K562 (cell line): ENCODE measurements at regions not wholly inside any gene's neighbourhood (a gene's known extent, or its start where the extent isn't known, plus 50 kb on each side); places are given as distances from the start of the nearest gene placed in this dataset.

Source experiments
- ATAC-seq: fragments of 200-7000 bp; cut with Tn5 transposase; 3 replicates; pipeline ENCODE4 v1.9.1; 2020; ENCODE audit warnings: moderate library complexity
- BruUV-seq: library from RNA; stranded (reverse); fragments of 400-500 nt; replicated peaks from 2 replicates; lab custom pipeline; 2021; lab: Mats Ljungman, UMichigan
- CTCF ChIA-PET: fragments of 300-600 bp; formaldehyde crosslinking; extraction: SDS; loops from one replicate; lab custom pipeline; 2021; ENCODE audit warnings: low intra/inter-chr PET ratio; lab: Yijun Ruan, JAX
- POLR2A ChIA-PET: fragments of 300-600, 350-650 bp; sonication (Branson Sonifier 250); formaldehyde crosslinking; extraction: SDS; loops from one replicate; lab custom pipeline; 2021; ENCODE audit warnings: antibody characterized with exemption, inconsistent platforms; lab: Yijun Ruan, JAX
- DNase-seq, 4 experiments: peaks; one replicate each; pipeline versions ENCODE4 v3.0.0 to v3.0.0-alpha.2; 2011 to 2018; ENCODE audit warnings: low spot score in 3 of 4, mixed read lengths in 3 of 4; ENCODE audit errors: extremely low read depth in 1 of 4
- FAIRE-seq: peaks from 2 replicates; lab custom pipeline; 2011; peaks lifted over from hg19 to GRCh38; lab: Jason Lieb, UNC
- H2AFZ ChIP-seq: 2 replicates; pipeline ENCODE4 v1.6.0; 2011; ENCODE audit warnings: low read depth, low read length, control low read depth, inconsistent platforms
- H3K27ac ChIP-seq: fragments of 200-600 bp; 3 replicates; pipeline ENCODE4 v1.8.0; 2011; ENCODE audit warnings: low read depth, mild to moderate bottlenecking, control low read depth, inconsistent platforms, low read length, moderate library complexity, mixed read lengths; ENCODE audit errors: extremely low read depth
- H3K27me3 ChIP-seq, 2 experiments: fragments of 300-600 bp in 1 of 2; 2 replicates in 1 of 2; 3 replicates in 1 of 2; pipeline versions ENCODE4 v1.6.0 to v1.8.0; 2011; ENCODE audit warnings: inconsistent platforms in 2 of 2, low read length in 2 of 2, mild to moderate bottlenecking in 1 of 2, mixed read lengths in 1 of 2, moderate library complexity in 1 of 2; ENCODE audit not compliant: control insufficient read depth in 2 of 2, insufficient read depth in 2 of 2
- H3K36me3 ChIP-seq: fragments of 300-600 bp; 3 replicates; pipeline ENCODE4 v1.8.0; 2011; ENCODE audit warnings: mild to moderate bottlenecking, low read length, inconsistent platforms; ENCODE audit not compliant: control insufficient read depth, insufficient read depth
- H3K4me1 ChIP-seq, 2 experiments: fragments of 200-600 bp in 1 of 2; replicated peaks in 1 of 2; 2 replicates in 1 of 2; 3 replicates in 1 of 2; pipeline versions ENCODE4 v1.5.1 to v1.8.0; 2011; ENCODE audit warnings: inconsistent platforms in 2 of 2, low read length in 2 of 2, mild to moderate bottlenecking in 1 of 2, mixed read lengths in 1 of 2, moderate library complexity in 1 of 2; ENCODE audit not compliant: control insufficient read depth in 2 of 2, insufficient read depth in 2 of 2
- H3K4me2 ChIP-seq: 2 replicates; pipeline ENCODE4 v1.6.1; 2011; ENCODE audit warnings: low read length, control low read depth, inconsistent platforms, mixed read lengths; ENCODE audit not compliant: insufficient read depth
- H3K4me3 ChIP-seq: fragments of 200-600 bp; sonication (generic), shearing (Covaris generic); 2 replicates; pipeline ENCODE4 v1.5.1; 2016; ENCODE audit warnings: control low read depth, inconsistent platforms
- H3K79me2 ChIP-seq: fragments of 200-600 bp; 3 replicates; pipeline ENCODE4 v1.8.0; 2011; ENCODE audit warnings: low read length, inconsistent platforms; ENCODE audit not compliant: control insufficient read depth, insufficient read depth
- H3K9ac ChIP-seq, 2 experiments: 2 replicates each; pipeline versions ENCODE4 v1.6.0 to v1.6.1; 2011; ENCODE audit warnings: low read depth in 2 of 2, low read length in 2 of 2, control low read depth in 1 of 2, inconsistent platforms in 1 of 2, mild to moderate bottlenecking in 1 of 2, mixed read lengths in 1 of 2; ENCODE audit not compliant: insufficient read depth in 1 of 2
- H3K9me1 ChIP-seq: one replicate; pipeline ENCODE4 v1.6.0; 2011; ENCODE audit warnings: inconsistent platforms, mild to moderate bottlenecking, low read length, moderate library complexity; ENCODE audit not compliant: control insufficient read depth, insufficient read depth
- H3K9me3 ChIP-seq: replicated peaks from 2 replicates; pipeline ENCODE4 v1.5.1; 2011; ENCODE audit warnings: low read depth, low read length, inconsistent platforms; ENCODE audit not compliant: control insufficient read depth, insufficient read depth
- H4K20me1 ChIP-seq: replicated peaks from 2 replicates; pipeline ENCODE4 v1.6.1; 2011; ENCODE audit warnings: low read length, inconsistent platforms, mixed read lengths; ENCODE audit not compliant: control insufficient read depth, insufficient read depth
- IFI16 ChIP-seq: fragments of 250-450 bp; sonication (Bioruptor Pico); IDR thresholded peaks from 2 replicates; pipeline ENCODE4 v2.1.2; 2022; ENCODE audit warnings: mild to moderate bottlenecking, inconsistent platforms
- NBN ChIP-seq: fragments of 450-650 bp; IDR thresholded peaks from 2 replicates; pipeline ENCODE4 v1.6.1; 2016; ENCODE audit warnings: low read depth, mild to moderate bottlenecking
- NCOA1 ChIP-seq: fragments of 450-650 bp; IDR thresholded peaks from 2 replicates; pipeline ENCODE4 v1.6.1; 2016; ENCODE audit warnings: low read depth
- TAF7 ChIP-seq: fragments of 450-650 bp; IDR thresholded peaks from 2 replicates; pipeline ENCODE4 v1.6.1; 2016; ENCODE audit warnings: missing genetic modification characterization, missing compliant biosample characterization
- ZBTB11 ChIP-seq, 3 experiments: fragments of 200-800 bp in 1 of 3; fragments of 250-450 bp in 1 of 3; fragments of 450-650 bp in 1 of 3; sonication (Bioruptor Pico) in 1 of 3; sonication (Bioruptor generic) in 1 of 3; formaldehyde crosslinking in 1 of 3; IDR thresholded peaks; 2 replicates each; pipeline versions ENCODE4 v1.6.1 to v1.8.0; 2016 to 2022; ENCODE audit warnings: mild to moderate bottlenecking in 2 of 3, missing genetic modification characterization in 2 of 3, missing compliant biosample characterization in 1 of 3, moderate library complexity in 1 of 3
- ZNF12 ChIP-seq: sonication (generic); formaldehyde crosslinking; IDR thresholded peaks from 2 replicates; pipeline ENCODE4 v1.4.0; 2020; ENCODE audit warnings: mild to moderate bottlenecking, missing genetic modification reagents
- WGBS: fragments of 100-300 bp; shearing (Covaris generic); methylation state at CpG from one replicate; pipeline ENCODE4 v1.1.6; 2016; ENCODE audit warnings: low coverage, mixed read lengths; ENCODE audit not compliant: insufficient coverage; ENCODE audit errors: missing lambda C conversion rate; 5-methylcytosine and 5-hydroxymethylcytosine counted together
- in situ Hi-C: fragments of 300-500 bp; cut with MboI; formaldehyde crosslinking; loops from 4 replicates; pipeline ENCODE4 v1.15.0; 2018; ENCODE audit warnings: inconsistent platforms, mixed read lengths
- intact Hi-C: fragments of 100-400 bp; cut with micrococcal nuclease; formaldehyde crosslinking; loops from 2 replicates; pipeline ENCODE4 v1.14.2; 2022

- FAIRE-seq: no peak
- no peak for ATAC-seq
- no peak overlapping the region for H2AFZ ChIP-seq
- POLR2A ChIA-PET: no interaction called here
- H3K27ac ChIP-seq: no peak overlapping the region
- no peaks in the 10 kb centered on the region for H3K9me1 ChIP-seq
- no peak overlapping the region for H3K4me3 ChIP-seq
- peaks cover 0 to 3% of the 10 kb centered on the region in 2 experiments; a peak in 1 of 5 replicates for H3K27me3 ChIP-seq
- no peaks in the 10 kb centered on the region for H3K36me3 ChIP-seq
- TF ChIP-seq IFI16 (CRISPR knock-in tag): no peak
- TF ChIP-seq NCOA1: no peak
- TF ChIP-seq ZNF12 (CRISPR knock-in tag): no peak
- no peak for TF ChIP-seq NBN
- TF ChIP-seq ZBTB11 (CRISPR knock-in tag; IDR thresholded peaks at IDR 0.05): no peak
- no peak for TF ChIP-seq TAF7 (tag)
- H3K4me1 ChIP-seq: no peaks in the 10 kb centered on the region
- H3K9me3 ChIP-seq: no peaks in the 10 kb centered on the region
- WGBS: 0% methylated on average over 3 of the region's 3 CpGs
- DNase-seq: no peak
- H3K79me2 ChIP-seq: no peaks in the 10 kb centered on the region
- H3K9ac ChIP-seq: no peak overlapping the region
- CTCF ChIA-PET: no interaction called here
- intact Hi-C loops: no loop called here
- no TSS peak for BruUV-seq
- in situ Hi-C loops: no loop called here
- no peak overlapping the region for H3K4me2 ChIP-seq
- H4K20me1 ChIP-seq: no peaks in the 10 kb centered on the region
Measured at GRCh38 chr1:166282391-166283137, 115.8 kb upstream of the FAM78B start.
